ENCODE measurements at regions not wholly inside any gene's neighbourhood (a gene's known extent, or its start where the extent isn't known, plus 50 kb on each side); places are given as distances from the start of the nearest gene placed in this dataset.
"Not testable (repeated sequence)": the region's sequence is repeated elsewhere in the genome, so short reads cannot be mapped to it uniquely, and the experiment has no call there.

GRCh38 chr1:29686012-29686930 is 449.9 kb downstream of the PTPRU start:
- no peak for DNase-seq (ENCODE audit: low read depth in 2 of 3, low spot score in 1 of 3)

DNA sequence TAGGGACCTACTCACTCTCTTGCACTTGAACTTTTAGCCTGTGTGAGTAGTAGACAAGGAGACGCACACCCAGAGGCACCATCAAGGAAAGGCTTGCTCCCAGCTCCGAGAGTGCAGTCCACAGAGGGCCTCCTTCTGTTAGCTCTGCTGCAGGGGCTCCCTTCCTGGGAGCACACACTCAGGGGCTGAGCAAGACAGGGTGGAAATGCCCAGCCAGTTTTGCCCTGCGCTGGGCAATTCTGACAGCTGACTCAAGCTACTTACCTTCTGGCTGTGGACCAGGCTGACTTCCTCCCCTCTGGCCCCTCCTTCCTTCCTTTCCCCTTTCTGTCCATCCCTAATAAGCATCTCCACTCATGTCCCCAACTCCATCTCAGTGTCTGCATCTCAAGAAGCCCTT is 449.1 kb downstream of the PTPRU start:
- DNase-seq (ENCODE audit: low read depth in 2 of 3, low spot score in 1 of 3), result no peak

DNA sequence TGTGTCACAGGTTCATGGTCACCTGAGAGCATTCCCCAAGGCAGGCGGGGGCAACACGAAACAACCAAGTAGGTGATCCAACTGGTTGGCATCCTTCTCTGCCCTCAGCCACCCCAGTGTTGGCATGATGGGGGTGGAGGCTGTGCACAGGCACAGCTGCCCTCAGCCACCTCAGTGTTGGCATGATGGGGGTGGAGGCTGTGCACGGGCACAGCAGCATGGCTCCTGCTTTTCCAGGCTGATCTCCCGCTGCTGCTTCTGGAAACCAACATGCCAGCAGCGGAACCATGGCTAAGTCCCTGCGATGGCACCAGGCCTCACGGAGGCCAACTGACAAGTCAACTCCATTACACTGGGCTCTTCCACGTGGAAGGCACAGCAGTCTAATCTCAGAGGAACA is 447.8 kb downstream of the PTPRU start:
- DNase-seq (ENCODE audit: low read depth in 2 of 3, low spot score in 1 of 3), result no peak

- DNase-seq (ENCODE audit: low read depth in 2 of 3, low spot score in 1 of 3), result no peak
These were observed 447.1 kb downstream of the PTPRU start for GRCh38 chr1:29683472-29683871.

DNA sequence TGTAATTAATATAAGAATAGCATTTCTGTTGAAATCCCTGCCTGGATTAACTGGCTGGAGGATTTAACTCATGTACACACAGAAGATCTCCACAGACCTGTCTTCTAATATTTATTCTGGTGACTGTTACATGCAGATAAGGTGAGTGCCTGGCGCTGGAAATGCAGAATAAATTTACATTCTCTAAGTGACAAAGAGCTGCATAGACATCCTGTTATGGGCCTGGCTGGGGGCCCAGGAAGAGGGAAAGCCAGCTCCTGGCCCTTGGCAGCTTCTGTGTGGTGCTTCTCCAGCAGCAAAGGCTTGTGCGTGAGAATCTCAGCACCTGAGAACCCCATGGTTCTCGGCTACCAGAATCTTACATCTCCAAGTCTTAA is 446.6 kb downstream of the PTPRU start:
- DNase-seq (ENCODE audit: low read depth in 2 of 3, low spot score in 1 of 3), result no peak

DNA sequence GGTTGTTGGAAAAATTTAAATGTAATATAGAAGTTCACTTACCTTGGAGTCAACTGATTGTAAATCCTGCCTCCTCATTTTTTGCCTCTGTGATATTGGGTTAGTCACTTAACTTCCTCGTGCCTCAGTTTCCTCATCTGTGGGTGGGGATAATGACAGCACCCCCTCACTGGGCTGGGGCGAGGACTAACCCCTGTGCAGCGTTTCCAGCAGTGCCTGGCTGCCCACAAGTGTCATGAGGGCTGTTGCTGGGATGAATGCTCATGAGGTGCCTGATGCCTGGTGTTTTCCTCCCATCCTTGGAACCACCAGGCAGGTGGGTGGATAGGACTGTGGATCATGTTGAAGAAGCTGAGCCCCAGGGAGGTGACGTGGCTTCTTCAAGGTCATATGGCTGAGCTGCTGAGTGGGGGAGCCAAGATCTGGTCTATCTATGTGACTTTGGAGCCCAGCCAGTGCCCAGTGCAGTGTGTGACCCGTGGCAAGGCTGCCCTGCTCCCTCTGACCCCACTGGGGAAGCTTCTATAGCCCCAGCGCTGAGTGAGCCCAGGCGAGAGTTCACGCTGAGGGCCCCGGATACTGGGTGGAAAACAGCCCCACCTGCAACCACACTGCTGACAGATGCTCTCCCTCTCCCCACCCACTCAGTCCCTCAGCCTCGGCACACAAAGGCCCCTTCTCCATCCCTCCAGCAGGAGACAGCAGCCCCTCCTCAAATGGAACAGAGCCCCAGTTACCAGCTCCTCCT is 446.0 kb downstream of the PTPRU start:
- DNase-seq (ENCODE audit: low read depth in 2 of 3, low spot score in 1 of 3), result no peak

DNA sequence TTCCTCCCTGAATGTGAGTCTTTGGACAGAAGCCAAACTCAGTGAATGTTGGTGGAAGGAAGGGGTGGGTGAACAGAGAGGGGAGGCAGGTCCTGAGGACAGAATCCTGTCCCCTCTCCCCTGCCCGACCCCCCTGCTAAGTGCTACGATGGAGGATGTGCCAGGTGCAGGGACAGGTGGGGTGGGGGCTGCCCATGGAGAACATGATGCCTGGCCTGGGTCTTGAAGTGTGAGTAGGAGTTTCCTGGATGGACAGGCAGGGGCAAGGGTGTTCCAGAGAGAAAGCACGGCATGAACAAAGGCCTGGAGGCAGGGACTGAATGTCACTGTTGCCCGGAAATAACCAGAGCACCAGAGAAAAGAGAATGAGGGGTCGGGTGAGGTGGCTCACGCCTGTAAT is 445.1 kb downstream of the PTPRU start:
- not testable (repeated sequence) for DNase-seq (ENCODE audit: low read depth in 2 of 3, low spot score in 1 of 3)

- no peak for DNase-seq (ENCODE audit: low read depth in 2 of 3, low spot score in 1 of 3)
These were observed 443.7 kb downstream of the PTPRU start for GRCh38 chr1:29679828-29680558.

- DNase-seq (ENCODE audit: low read depth in 2 of 3, low spot score in 1 of 3), result no peak
These were observed 443.0 kb downstream of the PTPRU start for GRCh38 chr1:29679316-29679715.

DNA sequence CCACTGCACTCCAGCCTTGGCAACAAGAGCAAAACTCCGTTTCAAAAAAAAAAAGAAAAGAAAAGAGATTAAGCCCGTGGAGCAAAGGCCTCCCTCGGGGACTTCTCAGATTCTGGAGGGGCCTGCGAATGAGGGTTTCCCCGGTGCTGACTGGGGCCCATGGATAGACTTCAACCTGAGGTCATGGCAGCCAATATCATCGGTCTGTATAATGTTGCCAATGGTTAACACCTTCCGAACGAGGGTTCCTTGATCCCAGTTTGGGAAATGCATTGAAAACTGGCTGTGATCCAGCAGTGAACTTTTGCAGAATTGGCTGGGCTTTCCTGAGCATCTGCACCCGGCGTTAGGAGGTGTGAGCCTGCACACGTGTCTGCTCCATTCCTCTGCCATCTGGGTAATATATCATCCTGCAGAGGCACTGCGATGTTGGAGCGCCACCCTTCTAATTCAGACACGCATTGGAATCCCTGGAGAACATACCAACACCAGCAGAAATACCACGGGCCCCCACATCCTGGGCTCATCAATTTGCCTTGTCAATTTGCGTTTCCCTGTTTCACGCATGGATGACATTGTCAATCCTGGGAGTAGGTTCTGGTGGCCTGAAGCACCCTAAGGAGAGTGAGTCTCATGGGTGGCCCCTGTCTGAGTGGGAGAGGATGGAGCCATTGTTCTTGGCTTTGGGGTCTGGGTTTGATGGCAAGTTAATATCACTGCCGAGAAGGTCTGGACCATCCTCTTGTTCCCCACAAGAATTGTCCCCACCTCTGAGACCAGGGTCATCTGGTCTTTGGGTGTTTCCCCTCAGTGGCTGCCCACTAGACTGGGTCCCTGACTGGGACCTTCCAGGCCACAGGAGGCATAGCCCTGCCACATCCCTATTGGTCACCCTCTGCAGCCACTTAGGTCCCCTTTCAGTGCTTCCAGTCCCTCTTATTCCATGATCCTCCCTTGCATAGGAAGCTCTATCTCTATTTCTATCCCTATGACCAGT is 441.0 kb downstream of the PTPRU start:
- DNase-seq (ENCODE audit: low read depth in 2 of 3, low spot score in 1 of 3), result no peak

DNA sequence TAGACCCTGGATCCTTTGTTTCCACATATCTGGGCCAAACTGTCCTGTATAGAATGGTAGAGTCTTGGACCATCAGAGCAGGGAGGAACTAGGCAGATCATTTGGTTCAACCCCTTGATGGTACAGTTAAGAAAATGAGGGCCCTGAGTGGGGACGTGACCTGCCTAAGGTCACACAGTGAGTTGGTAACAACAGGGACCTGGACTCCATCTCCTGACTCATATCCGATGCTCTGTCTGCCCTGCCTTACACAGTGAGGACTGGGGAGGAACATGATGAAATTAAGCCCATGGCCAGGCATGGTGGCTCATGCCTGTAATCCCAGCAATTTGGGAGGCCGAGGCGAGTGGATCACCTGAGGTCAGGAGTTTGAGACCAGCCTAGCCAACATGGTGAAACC is 440.2 kb downstream of the PTPRU start:
- DNase-seq (ENCODE audit: low read depth in 2 of 3, low spot score in 1 of 3), result no peak

- DNase-seq (ENCODE audit: low read depth in 2 of 3, low spot score in 1 of 3), result no peak
These were observed 439.4 kb downstream of the PTPRU start for GRCh38 chr1:29675481-29676263.

GRCh38 chr1:29674627-29675326 is 438.5 kb downstream of the PTPRU start:
- DNase-seq (ENCODE audit: low read depth in 2 of 3, low spot score in 1 of 3), result no peak

DNA sequence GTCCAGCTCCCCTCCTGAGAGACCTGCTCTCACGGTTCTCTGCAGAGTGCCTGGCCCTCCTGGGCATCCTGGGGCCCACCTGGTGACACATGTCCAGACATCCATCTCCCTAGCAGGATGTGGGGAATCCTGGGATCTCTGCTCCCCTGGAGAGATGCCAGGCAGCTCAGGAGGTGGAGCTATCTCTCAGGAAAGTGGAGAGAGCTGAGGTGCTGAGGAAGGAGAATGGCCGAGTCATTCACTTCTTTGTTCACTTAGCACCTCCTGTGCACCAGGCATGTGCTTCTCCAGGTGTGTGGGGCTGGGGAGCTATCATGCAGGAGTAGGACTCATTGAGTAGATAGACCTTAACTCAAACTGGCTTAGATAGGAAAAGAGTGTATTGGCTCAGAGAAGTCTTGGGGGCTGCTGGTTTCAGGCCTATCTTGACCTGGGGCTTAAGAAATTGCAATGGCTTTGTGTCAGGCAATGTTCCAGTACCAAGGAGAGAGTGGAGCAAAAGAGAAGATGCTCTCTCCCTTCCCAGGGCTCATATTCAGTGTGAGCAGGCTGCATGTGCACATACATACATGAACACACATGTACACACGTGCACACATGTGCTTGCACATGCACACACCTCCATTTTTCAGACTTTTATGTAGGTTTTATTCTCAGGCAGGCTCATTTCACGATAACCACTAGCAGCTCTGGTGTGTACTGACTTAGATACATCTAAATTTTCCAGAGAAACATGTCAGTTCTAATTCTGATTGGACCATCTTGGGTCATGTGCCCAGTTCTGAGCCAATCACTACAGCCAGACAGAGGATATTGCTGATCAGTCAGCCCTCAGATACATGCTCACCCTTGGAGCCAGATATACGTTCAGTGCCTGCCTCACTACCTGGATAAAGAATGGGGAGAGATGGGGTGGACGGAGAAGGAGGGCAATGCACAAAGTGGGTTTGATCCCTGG is 437.6 kb downstream of the PTPRU start:
- no peak for DNase-seq (ENCODE audit: low read depth in 2 of 3, low spot score in 1 of 3)

DNA sequence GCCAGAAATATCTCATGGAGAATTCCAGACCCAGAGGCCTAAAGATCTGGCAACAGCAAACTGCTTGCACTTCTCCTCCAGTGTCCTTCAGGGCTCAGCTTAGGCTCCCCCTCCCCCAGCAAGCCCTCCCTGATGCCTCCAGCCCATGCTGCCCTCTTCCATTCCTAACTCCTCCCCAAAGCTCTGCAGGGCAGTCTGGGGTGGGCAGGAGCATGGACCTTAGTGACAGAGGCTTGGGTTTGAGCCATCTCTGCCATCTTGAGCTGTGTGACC is 436.8 kb downstream of the PTPRU start:
- no peak for DNase-seq (ENCODE audit: low read depth in 2 of 3, low spot score in 1 of 3)

DNA sequence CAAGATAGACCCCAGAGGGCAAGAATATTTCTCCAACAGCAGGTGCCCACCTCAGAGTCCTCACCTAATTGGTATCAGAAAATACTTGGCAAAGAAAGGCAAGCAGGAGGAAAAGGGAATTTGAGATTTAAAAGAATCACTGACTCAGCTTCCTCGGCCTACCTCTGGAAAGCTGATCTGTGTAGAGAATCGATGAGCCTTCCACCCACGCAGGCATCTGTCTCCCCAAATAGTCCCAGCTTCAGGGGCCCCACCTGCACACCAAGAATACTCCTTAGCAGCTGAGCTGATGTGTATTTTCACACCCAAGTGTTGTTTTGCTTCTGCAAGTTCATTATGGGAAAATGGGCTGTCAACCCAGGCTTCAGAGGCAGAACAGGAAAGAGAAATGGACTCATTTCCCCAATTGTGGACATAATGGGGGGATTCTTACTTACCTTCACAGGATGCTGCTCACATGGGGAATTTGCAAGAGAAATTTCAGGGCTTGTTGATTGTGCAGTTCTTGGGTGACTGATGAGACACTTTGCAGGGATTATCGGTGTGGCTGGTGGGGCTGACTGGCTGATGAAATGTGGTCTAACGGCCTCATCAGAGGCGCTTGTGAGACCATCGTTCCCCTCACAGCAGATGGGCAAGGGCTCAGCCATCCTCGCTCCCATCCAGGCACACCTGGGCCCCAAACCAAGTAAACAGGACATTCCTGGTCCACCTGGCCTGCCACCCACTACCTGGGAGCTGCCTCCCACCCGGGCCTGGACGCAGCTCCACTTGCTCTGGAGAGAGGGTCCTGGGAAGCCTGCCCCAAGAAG is 436.3 kb downstream of the PTPRU start:
- DNase-seq (ENCODE audit: low read depth in 2 of 3, low spot score in 1 of 3), result no peak

Measured in stimulated activated CD4-positive, alpha-beta T cell treated with anti-CD3 and anti-CD28 coated beads, Interleukin-12 subunit alpha, Interleukin-12 subunit beta, amount 100 ng/mL, for 48 hours (primary cell).